K562 (cell line): ENCODE measurements at regions not wholly inside any gene's neighbourhood (a gene's known extent, or its start where the extent isn't known, plus 50 kb on each side); places are given as distances from the start of the nearest gene placed in this dataset.

ENCODE experiments used
- ATAC-seq: fragments of 200-7000 bp; cut with Tn5 transposase; 3 replicates; pipeline ENCODE4 v1.9.1; 2020; ENCODE audit warnings: moderate library complexity
- BruUV-seq: library from RNA; stranded (reverse); fragments of 400-500 nt; replicated peaks from 2 replicates; lab custom pipeline; 2021; lab: Mats Ljungman, UMichigan
- CTCF ChIA-PET: fragments of 300-600 bp; formaldehyde crosslinking; extraction: SDS; loops from one replicate; lab custom pipeline; 2021; ENCODE audit warnings: low intra/inter-chr PET ratio; lab: Yijun Ruan, JAX
- POLR2A ChIA-PET: fragments of 300-600, 350-650 bp; sonication (Branson Sonifier 250); formaldehyde crosslinking; extraction: SDS; loops from one replicate; lab custom pipeline; 2021; ENCODE audit warnings: antibody characterized with exemption, inconsistent platforms; lab: Yijun Ruan, JAX
- DNase-seq, 4 experiments: peaks; one replicate each; pipeline versions ENCODE4 v3.0.0 to v3.0.0-alpha.2; 2011 to 2018; ENCODE audit warnings: low spot score in 3 of 4, mixed read lengths in 3 of 4; ENCODE audit errors: extremely low read depth in 1 of 4
- FAIRE-seq: peaks from 2 replicates; lab custom pipeline; 2011; peaks lifted over from hg19 to GRCh38; lab: Jason Lieb, UNC
- H2AFZ ChIP-seq: 2 replicates; pipeline ENCODE4 v1.6.0; 2011; ENCODE audit warnings: low read depth, low read length, control low read depth, inconsistent platforms
- H3K27ac ChIP-seq: fragments of 200-600 bp; 3 replicates; pipeline ENCODE4 v1.8.0; 2011; ENCODE audit warnings: low read depth, mild to moderate bottlenecking, control low read depth, inconsistent platforms, low read length, moderate library complexity, mixed read lengths; ENCODE audit errors: extremely low read depth
- H3K27me3 ChIP-seq, 2 experiments: fragments of 300-600 bp in 1 of 2; 2 replicates in 1 of 2; 3 replicates in 1 of 2; pipeline versions ENCODE4 v1.6.0 to v1.8.0; 2011; ENCODE audit warnings: inconsistent platforms in 2 of 2, low read length in 2 of 2, mild to moderate bottlenecking in 1 of 2, mixed read lengths in 1 of 2, moderate library complexity in 1 of 2; ENCODE audit not compliant: control insufficient read depth in 2 of 2, insufficient read depth in 2 of 2
- H3K36me3 ChIP-seq: fragments of 300-600 bp; 3 replicates; pipeline ENCODE4 v1.8.0; 2011; ENCODE audit warnings: mild to moderate bottlenecking, low read length, inconsistent platforms; ENCODE audit not compliant: control insufficient read depth, insufficient read depth
- H3K4me1 ChIP-seq, 2 experiments: fragments of 200-600 bp in 1 of 2; replicated peaks in 1 of 2; 2 replicates in 1 of 2; 3 replicates in 1 of 2; pipeline versions ENCODE4 v1.5.1 to v1.8.0; 2011; ENCODE audit warnings: inconsistent platforms in 2 of 2, low read length in 2 of 2, mild to moderate bottlenecking in 1 of 2, mixed read lengths in 1 of 2, moderate library complexity in 1 of 2; ENCODE audit not compliant: control insufficient read depth in 2 of 2, insufficient read depth in 2 of 2
- H3K4me2 ChIP-seq: 2 replicates; pipeline ENCODE4 v1.6.1; 2011; ENCODE audit warnings: low read length, control low read depth, inconsistent platforms, mixed read lengths; ENCODE audit not compliant: insufficient read depth
- H3K4me3 ChIP-seq: fragments of 200-600 bp; sonication (generic), shearing (Covaris generic); 2 replicates; pipeline ENCODE4 v1.5.1; 2016; ENCODE audit warnings: control low read depth, inconsistent platforms
- H3K79me2 ChIP-seq: fragments of 200-600 bp; 3 replicates; pipeline ENCODE4 v1.8.0; 2011; ENCODE audit warnings: low read length, inconsistent platforms; ENCODE audit not compliant: control insufficient read depth, insufficient read depth
- H3K9ac ChIP-seq, 2 experiments: 2 replicates each; pipeline versions ENCODE4 v1.6.0 to v1.6.1; 2011; ENCODE audit warnings: low read depth in 2 of 2, low read length in 2 of 2, control low read depth in 1 of 2, inconsistent platforms in 1 of 2, mild to moderate bottlenecking in 1 of 2, mixed read lengths in 1 of 2; ENCODE audit not compliant: insufficient read depth in 1 of 2
- H3K9me1 ChIP-seq: one replicate; pipeline ENCODE4 v1.6.0; 2011; ENCODE audit warnings: inconsistent platforms, mild to moderate bottlenecking, low read length, moderate library complexity; ENCODE audit not compliant: control insufficient read depth, insufficient read depth
- H3K9me3 ChIP-seq: replicated peaks from 2 replicates; pipeline ENCODE4 v1.5.1; 2011; ENCODE audit warnings: low read depth, low read length, inconsistent platforms; ENCODE audit not compliant: control insufficient read depth, insufficient read depth
- H4K20me1 ChIP-seq: replicated peaks from 2 replicates; pipeline ENCODE4 v1.6.1; 2011; ENCODE audit warnings: low read length, inconsistent platforms, mixed read lengths; ENCODE audit not compliant: control insufficient read depth, insufficient read depth
- BDP1 ChIP-seq: IDR thresholded peaks from 3 replicates; pipeline ENCODE4 v1.6.1; 2011; ENCODE audit not compliant: insufficient read length, insufficient read depth
- DACH1 ChIP-seq: fragments of 450-650 bp; IDR thresholded peaks from 2 replicates; pipeline ENCODE4 v1.6.1; 2018; ENCODE audit not compliant: partially characterized antibody
- KAT2B ChIP-seq: IDR thresholded peaks from one replicate; pipeline ENCODE4 v1.6.1; 2012; ENCODE audit warnings: low read depth, mild to moderate bottlenecking, control low read depth, inconsistent platforms, low read length, moderate library complexity
- MTA2 ChIP-seq: fragments of 450-650 bp; IDR thresholded peaks from 2 replicates; pipeline ENCODE4 v1.6.1; 2016; ENCODE audit warnings: low read depth
- NCOA6 ChIP-seq: fragments of 450-650 bp; IDR thresholded peaks from 2 replicates; pipeline ENCODE4 v1.6.1; 2017; ENCODE audit warnings: mild to moderate bottlenecking
- PTRF ChIP-seq: fragments of 450-650 bp; IDR thresholded peaks from 2 replicates; pipeline ENCODE4 v1.6.1; 2016; ENCODE audit warnings: mild to moderate bottlenecking, missing genetic modification characterization, missing compliant biosample characterization
- SMARCC2 ChIP-seq: fragments of 450-650 bp; IDR thresholded peaks from 2 replicates; pipeline ENCODE4 v1.6.1; 2017; ENCODE audit warnings: antibody characterized with exemption, moderate library complexity, mild to moderate bottlenecking, low read depth
- ZFP1 ChIP-seq: fragments of 450-650 bp; formaldehyde crosslinking; IDR thresholded peaks from 2 replicates; pipeline ENCODE4 v1.4.0; 2020; ENCODE audit warnings: mild to moderate bottlenecking, mixed read lengths
- ZNF23 ChIP-seq: fragments of 250-450 bp; sonication (Bioruptor Pico); IDR thresholded peaks from 2 replicates; pipeline ENCODE4 v1.4.0; 2020; ENCODE audit warnings: mild to moderate bottlenecking
- ZNF232 ChIP-seq: sonication (generic); formaldehyde crosslinking; IDR thresholded peaks from 2 replicates; pipeline ENCODE4 v1.8.0; 2022; ENCODE audit warnings: mild to moderate bottlenecking, missing genetic modification reagents
- ZNF668 ChIP-seq: fragments of 250-450 bp; sonication (Bioruptor Pico); IDR thresholded peaks from 2 replicates; pipeline ENCODE4 v1.8.0; 2022; ENCODE audit warnings: mild to moderate bottlenecking, inconsistent platforms
- WGBS: fragments of 100-300 bp; shearing (Covaris generic); methylation state at CpG from one replicate; pipeline ENCODE4 v1.1.6; 2016; ENCODE audit warnings: low coverage, mixed read lengths; ENCODE audit not compliant: insufficient coverage; ENCODE audit errors: missing lambda C conversion rate; 5-methylcytosine and 5-hydroxymethylcytosine counted together
- in situ Hi-C: fragments of 300-500 bp; cut with MboI; formaldehyde crosslinking; loops from 4 replicates; pipeline ENCODE4 v1.15.0; 2018; ENCODE audit warnings: inconsistent platforms, mixed read lengths
- intact Hi-C: fragments of 100-400 bp; cut with micrococcal nuclease; formaldehyde crosslinking; loops from 2 replicates; pipeline ENCODE4 v1.14.2; 2022
- TF ChIP-seq, protein P1 (sequence below), 2 experiments: fragments of 450-650 bp in 1 of 2; sonication (generic) in 1 of 2; formaldehyde crosslinking; conservative IDR thresholded peaks; 2 replicates each; pipeline versions ENCODE4 v1.4.0 to v1.8.1; 2020 to 2022; ENCODE audit warnings: mild to moderate bottlenecking in 1 of 2, missing genetic modification reagents in 1 of 2
- TF ChIP-seq, protein P2 (sequence below): sonication (generic); formaldehyde crosslinking; IDR thresholded peaks from 2 replicates; pipeline ENCODE4 v1.8.0; 2022; ENCODE audit warnings: mild to moderate bottlenecking, missing genetic modification reagents
- TF ChIP-seq, protein P3 (sequence below): fragments of 150-350 bp; conservative IDR thresholded peaks from 2 replicates; pipeline ENCODE4 v1.6.1; 2014; ENCODE audit warnings: low read length
- TF ChIP-seq, protein P4 (sequence below): fragments of 200-800 bp; sonication (Bioruptor generic); IDR thresholded peaks from 2 replicates; pipeline ENCODE4 v1.6.1; 2016; ENCODE audit warnings: missing genetic modification characterization, missing compliant biosample characterization

DNA sequence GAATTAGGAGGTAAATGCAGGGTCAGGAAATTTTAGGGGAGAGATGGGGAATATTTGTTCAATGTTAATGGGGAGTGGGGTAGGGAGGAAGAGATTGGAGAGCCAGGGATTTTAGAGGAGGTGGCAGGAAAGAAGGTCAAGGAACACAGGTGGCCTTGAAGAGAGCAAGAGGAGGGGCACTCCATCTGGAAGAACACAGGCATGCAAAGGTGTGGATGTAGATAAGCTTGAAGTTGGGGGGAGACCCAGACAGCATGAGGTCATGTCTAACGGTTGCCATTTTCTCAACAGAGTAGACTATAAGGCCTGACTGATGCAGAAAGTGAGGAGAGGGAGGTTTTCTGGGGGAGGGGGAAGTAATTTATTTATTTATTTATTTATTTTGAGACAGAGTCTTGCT, 77.5 kb downstream of the MAIP1 start:
- no TSS peak for BruUV-seq
- ATAC-seq (peak; percentile 38; the same call in 2 of the 3 replicates), DNase-seq (peak; percentile 14 to 20 (median 15)), FAIRE-seq (no peak)
- H3K4me3 ChIP-seq, result no peak overlapping the region
- no peaks in the 10 kb centered on the region for H3K9me3 ChIP-seq
- POLR2A ChIA-PET, result no interaction called here
- WGBS, result 25% methylated on average over 1 of the region's 1 CpG
- no peaks in the 10 kb centered on the region for H3K79me2 ChIP-seq
- H3K4me1 ChIP-seq, result no peaks in the 10 kb centered on the region; a peak in 2 of 5 replicates
- H3K27ac ChIP-seq, result no peak overlapping the region
- H3K36me3 ChIP-seq, result no peaks in the 10 kb centered on the region
- H4K20me1 ChIP-seq, result no peaks in the 10 kb centered on the region
- no peaks in the 10 kb centered on the region for H3K9me1 ChIP-seq
- no peak overlapping the region for H3K4me2 ChIP-seq
- H2AFZ ChIP-seq, result no peak overlapping the region
- CTCF ChIA-PET, result no interaction called here
- no peak overlapping the region for H3K9ac ChIP-seq
- H3K27me3 ChIP-seq, result no peaks in the 10 kb centered on the region
- intact Hi-C loops (no loop called here), in situ Hi-C loops (no loop called here)
- TF ChIP-seq DACH1, result no peak
- TF ChIP-seq, protein P1, sequence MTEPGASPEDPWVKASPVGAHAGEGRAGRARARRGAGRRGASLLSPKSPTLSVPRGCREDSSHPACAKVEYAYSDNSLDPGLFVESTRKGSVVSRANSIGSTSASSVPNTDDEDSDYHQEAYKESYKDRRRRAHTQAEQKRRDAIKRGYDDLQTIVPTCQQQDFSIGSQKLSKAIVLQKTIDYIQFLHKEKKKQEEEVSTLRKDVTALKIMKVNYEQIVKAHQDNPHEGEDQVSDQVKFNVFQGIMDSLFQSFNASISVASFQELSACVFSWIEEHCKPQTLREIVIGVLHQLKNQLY (CRISPR knock-in tag; conservative IDR thresholded peaks at IDR 0.05), result no peak
- TF ChIP-seq, protein P2, sequence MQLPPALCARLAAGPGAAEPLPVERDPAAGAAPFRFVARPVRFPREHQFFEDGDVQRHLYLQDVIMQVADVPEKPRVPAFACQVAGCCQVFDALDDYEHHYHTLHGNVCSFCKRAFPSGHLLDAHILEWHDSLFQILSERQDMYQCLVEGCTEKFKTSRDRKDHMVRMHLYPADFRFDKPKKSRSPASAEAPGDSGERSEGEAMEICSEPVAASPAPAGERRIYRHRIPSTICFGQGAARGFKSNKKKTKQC (CRISPR knock-in tag), result no peak
- TF ChIP-seq BDP1, result no peak
- TF ChIP-seq ZFP1, result no peak
- no peak for TF ChIP-seq NCOA6
- TF ChIP-seq MTA2, result 0 out of 2 replicates have a peak, but pooled peaks have one; percentile 10
- no peak for TF ChIP-seq ZNF232 (CRISPR knock-in tag)
- TF ChIP-seq KAT2B, result no peak
- no peak for TF ChIP-seq PTRF (tag)
- TF ChIP-seq SMARCC2, result no peak
- TF ChIP-seq ZNF668 (CRISPR knock-in tag), result no peak
- TF ChIP-seq, protein P3, sequence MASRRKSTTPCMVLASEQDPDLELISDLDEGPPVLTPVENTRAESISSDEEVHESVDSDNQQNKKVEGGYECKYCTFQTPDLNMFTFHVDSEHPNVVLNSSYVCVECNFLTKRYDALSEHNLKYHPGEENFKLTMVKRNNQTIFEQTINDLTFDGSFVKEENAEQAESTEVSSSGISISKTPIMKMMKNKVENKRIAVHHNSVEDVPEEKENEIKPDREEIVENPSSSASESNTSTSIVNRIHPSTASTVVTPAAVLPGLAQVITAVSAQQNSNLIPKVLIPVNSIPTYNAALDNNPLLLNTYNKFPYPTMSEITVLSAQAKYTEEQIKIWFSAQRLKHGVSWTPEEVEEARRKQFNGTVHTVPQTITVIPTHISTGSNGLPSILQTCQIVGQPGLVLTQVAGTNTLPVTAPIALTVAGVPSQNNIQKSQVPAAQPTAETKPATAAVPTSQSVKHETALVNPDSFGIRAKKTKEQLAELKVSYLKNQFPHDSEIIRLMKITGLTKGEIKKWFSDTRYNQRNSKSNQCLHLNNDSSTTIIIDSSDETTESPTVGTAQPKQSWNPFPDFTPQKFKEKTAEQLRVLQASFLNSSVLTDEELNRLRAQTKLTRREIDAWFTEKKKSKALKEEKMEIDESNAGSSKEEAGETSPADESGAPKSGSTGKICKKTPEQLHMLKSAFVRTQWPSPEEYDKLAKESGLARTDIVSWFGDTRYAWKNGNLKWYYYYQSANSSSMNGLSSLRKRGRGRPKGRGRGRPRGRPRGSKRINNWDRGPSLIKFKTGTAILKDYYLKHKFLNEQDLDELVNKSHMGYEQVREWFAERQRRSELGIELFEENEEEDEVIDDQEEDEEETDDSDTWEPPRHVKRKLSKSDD, result no peak
- TF ChIP-seq ZNF23 (CRISPR knock-in tag), result no peak
- TF ChIP-seq, protein P4, sequence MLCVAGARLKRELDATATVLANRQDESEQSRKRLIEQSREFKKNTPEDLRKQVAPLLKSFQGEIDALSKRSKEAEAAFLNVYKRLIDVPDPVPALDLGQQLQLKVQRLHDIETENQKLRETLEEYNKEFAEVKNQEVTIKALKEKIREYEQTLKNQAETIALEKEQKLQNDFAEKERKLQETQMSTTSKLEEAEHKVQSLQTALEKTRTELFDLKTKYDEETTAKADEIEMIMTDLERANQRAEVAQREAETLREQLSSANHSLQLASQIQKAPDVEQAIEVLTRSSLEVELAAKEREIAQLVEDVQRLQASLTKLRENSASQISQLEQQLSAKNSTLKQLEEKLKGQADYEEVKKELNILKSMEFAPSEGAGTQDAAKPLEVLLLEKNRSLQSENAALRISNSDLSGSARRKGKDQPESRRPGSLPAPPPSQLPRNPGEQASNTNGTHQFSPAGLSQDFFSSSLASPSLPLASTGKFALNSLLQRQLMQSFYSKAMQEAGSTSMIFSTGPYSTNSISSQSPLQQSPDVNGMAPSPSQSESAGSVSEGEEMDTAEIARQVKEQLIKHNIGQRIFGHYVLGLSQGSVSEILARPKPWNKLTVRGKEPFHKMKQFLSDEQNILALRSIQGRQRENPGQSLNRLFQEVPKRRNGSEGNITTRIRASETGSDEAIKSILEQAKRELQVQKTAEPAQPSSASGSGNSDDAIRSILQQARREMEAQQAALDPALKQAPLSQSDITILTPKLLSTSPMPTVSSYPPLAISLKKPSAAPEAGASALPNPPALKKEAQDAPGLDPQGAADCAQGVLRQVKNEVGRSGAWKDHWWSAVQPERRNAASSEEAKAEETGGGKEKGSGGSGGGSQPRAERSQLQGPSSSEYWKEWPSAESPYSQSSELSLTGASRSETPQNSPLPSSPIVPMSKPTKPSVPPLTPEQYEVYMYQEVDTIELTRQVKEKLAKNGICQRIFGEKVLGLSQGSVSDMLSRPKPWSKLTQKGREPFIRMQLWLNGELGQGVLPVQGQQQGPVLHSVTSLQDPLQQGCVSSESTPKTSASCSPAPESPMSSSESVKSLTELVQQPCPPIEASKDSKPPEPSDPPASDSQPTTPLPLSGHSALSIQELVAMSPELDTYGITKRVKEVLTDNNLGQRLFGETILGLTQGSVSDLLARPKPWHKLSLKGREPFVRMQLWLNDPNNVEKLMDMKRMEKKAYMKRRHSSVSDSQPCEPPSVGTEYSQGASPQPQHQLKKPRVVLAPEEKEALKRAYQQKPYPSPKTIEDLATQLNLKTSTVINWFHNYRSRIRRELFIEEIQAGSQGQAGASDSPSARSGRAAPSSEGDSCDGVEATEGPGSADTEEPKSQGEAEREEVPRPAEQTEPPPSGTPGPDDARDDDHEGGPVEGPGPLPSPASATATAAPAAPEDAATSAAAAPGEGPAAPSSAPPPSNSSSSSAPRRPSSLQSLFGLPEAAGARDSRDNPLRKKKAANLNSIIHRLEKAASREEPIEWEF (CRISPR knock-in tag), result no peak
